Activated CD4-positive, alpha-beta T cell treated with anti-CD3 and anti-CD28 coated beads, Interleukin-10, Interleukin-2, amounts not matched to agents 100 ng/mL and 50 ng/mL, durations not matched to agents 16 hours and 8 hours (primary cell): ENCODE measurements at regions not wholly inside any gene's neighbourhood (a gene's known extent, or its start where the extent isn't known, plus 50 kb on each side); places are given as distances from the start of the nearest gene placed in this dataset.

Experiments
- DNase-seq: peaks from one replicate; pipeline ENCODE4 v3.0.0-alpha.2; 2020

- no peak for DNase-seq
These were observed 418.9 kb upstream of the ARGLU1 start for GRCh38 chr13:106986687-106987426.

GRCh38 chr13:106986033-106986484 lies 418.1 kb upstream of the ARGLU1 start:
- no peak for DNase-seq

- DNase-seq = no peak
These were observed 417.5 kb upstream of the ARGLU1 start for GRCh38 chr13:106985481-106985880.

- no peak for DNase-seq
These were observed 413.1 kb upstream of the ARGLU1 start for GRCh38 chr13:106981051-106981450.

- no peak for DNase-seq
These were observed 399.5 kb upstream of the ARGLU1 start for GRCh38 chr13:106967391-106967790.

- no peak for DNase-seq
These were observed 395.2 kb upstream of the ARGLU1 start for GRCh38 chr13:106963151-106963550.

GRCh38 chr13:106961651-106962050 lies 393.7 kb upstream of the ARGLU1 start:
- DNase-seq = no peak

GRCh38 chr13:106961216-106961615 lies 393.3 kb upstream of the ARGLU1 start:
- no peak for DNase-seq

GRCh38 chr13:106958621-106959048 lies 390.7 kb upstream of the ARGLU1 start:
- DNase-seq = no peak

GRCh38 chr13:106942563-106942962 lies 374.6 kb upstream of the ARGLU1 start:
- no peak for DNase-seq

- no peak for DNase-seq
These were observed 373.8 kb upstream of the ARGLU1 start for GRCh38 chr13:106941779-106942178.

GRCh38 chr13:106927421-106927820 lies 359.5 kb upstream of the ARGLU1 start:
- no peak for DNase-seq

GRCh38 chr13:106922384-106922783 lies 354.4 kb upstream of the ARGLU1 start:
- DNase-seq = no peak

- DNase-seq = no peak
These were observed 351.7 kb upstream of the ARGLU1 start for GRCh38 chr13:106919638-106920037.

- DNase-seq = no peak
These were observed 351.2 kb upstream of the ARGLU1 start for GRCh38 chr13:106919133-106919532.

- no peak for DNase-seq
These were observed 350.6 kb upstream of the ARGLU1 start for GRCh38 chr13:106918557-106918860.

GRCh38 chr13:106917673-106918556 lies 350.0 kb upstream of the ARGLU1 start:
- DNase-seq = peak; percentile 75

GRCh38 chr13:106917024-106917571 lies 349.2 kb upstream of the ARGLU1 start:
- no peak for DNase-seq

GRCh38 chr13:106916329-106916976 lies 348.5 kb upstream of the ARGLU1 start:
- DNase-seq = no peak

GRCh38 chr13:106915146-106915545 lies 347.2 kb upstream of the ARGLU1 start:
- DNase-seq = no peak

- no peak for DNase-seq
These were observed 343.7 kb upstream of the ARGLU1 start for GRCh38 chr13:106911627-106912026.

- DNase-seq = no peak
These were observed 343.1 kb upstream of the ARGLU1 start for GRCh38 chr13:106911020-106911419.

GRCh38 chr13:106906426-106906996 lies 338.6 kb upstream of the ARGLU1 start:
- DNase-seq = no peak
